GM12878 (cell line): ENCODE measurements at regions not wholly inside any gene's neighbourhood (a gene's known extent, or its start where the extent isn't known, plus 50 kb on each side); places are given as distances from the start of the nearest gene placed in this dataset.

Experiments used
- ATAC-seq: fragments of 200-7000 bp; cut with Tn5 transposase; 3 replicates; pipeline ENCODE4 v1.9.1; 2020; ENCODE audit warnings: mild to moderate bottlenecking, moderate library complexity
- BruUV-seq: library from RNA; stranded (reverse); fragments of 400-500 nt; replicated peaks from 2 replicates; lab custom pipeline; 2021; lab: Mats Ljungman, UMichigan
- CTCF ChIA-PET: fragments of 300-600 bp; sonication (Branson Sonifier 250); formaldehyde crosslinking; extraction: SDS; loops from one replicate; lab custom pipeline; 2021; ENCODE audit warnings: inconsistent platforms; lab: Yijun Ruan, JAX
- POLR2A ChIA-PET: fragments of 350-600 bp; formaldehyde crosslinking; extraction: SDS; loops from one replicate; lab custom pipeline; 2021; ENCODE audit warnings: inconsistent platforms; lab: Charles Lee
- RAD21 ChIA-PET: fragments of 300-600 bp; sonication (Branson Sonifier 250); formaldehyde crosslinking; loops from one replicate; lab custom pipeline; 2023; ENCODE audit warnings: antibody characterized with exemption; ENCODE audit not compliant: unreplicated experiment; lab: Charles Lee
- SMC1A ChIA-PET: fragments of 300-600 bp; sonication (Branson Sonifier 250); formaldehyde crosslinking; loops from one replicate; lab custom pipeline; 2023; ENCODE audit not compliant: unreplicated experiment, uncharacterized antibody; lab: Charles Lee
- DNase-seq: peaks from one replicate; pipeline ENCODE4 v3.0.0-alpha.2; 2011; ENCODE audit warnings: low read depth, low spot score
- FAIRE-seq: peaks from 3 replicates; lab custom pipeline; 2011; peaks lifted over from hg19 to GRCh38; lab: Jason Lieb, UNC
- H2AFZ ChIP-seq: 2 replicates; pipeline ENCODE4 v1.6.0; 2011; ENCODE audit warnings: low read depth, low read length, control low read depth; ENCODE audit not compliant: control insufficient read depth
- H3K27ac ChIP-seq: 2 replicates; pipeline ENCODE4 v1.5.1; 2011; ENCODE audit warnings: control low read depth; ENCODE audit not compliant: control insufficient read depth, insufficient read depth
- H3K27me3 ChIP-seq, 2 experiments: replicated peaks in 1 of 2; 2 replicates each; pipeline versions ENCODE4 v1.6.0 to v1.6.1; 2011; ENCODE audit warnings: low read length in 1 of 2; ENCODE audit not compliant: control insufficient read depth in 2 of 2, insufficient read depth in 2 of 2
- H3K36me3 ChIP-seq, 2 experiments: 2 replicates each; pipeline ENCODE4 v1.5.1; 2011; ENCODE audit warnings: low read length in 1 of 2; ENCODE audit not compliant: control insufficient read depth in 2 of 2, insufficient read depth in 2 of 2
- H3K4me1 ChIP-seq: 2 replicates; pipeline ENCODE4 v1.6.1; 2011; ENCODE audit warnings: mild to moderate bottlenecking, low read length, moderate library complexity, mixed read lengths; ENCODE audit not compliant: control insufficient read depth, insufficient read depth
- H3K4me2 ChIP-seq: 2 replicates; pipeline ENCODE4 v1.6.0; 2011; ENCODE audit warnings: control low read depth; ENCODE audit not compliant: control insufficient read depth, insufficient read depth
- H3K4me3 ChIP-seq: fragments of 200-600 bp; sonication (generic); 2 replicates; pipeline ENCODE4 v1.5.1; 2016
- H3K79me2 ChIP-seq: 2 replicates; pipeline ENCODE4 v1.6.0; 2011; ENCODE audit warnings: low read length; ENCODE audit not compliant: control insufficient read depth, insufficient read depth
- H3K9ac ChIP-seq: 2 replicates; pipeline ENCODE4 v1.8.0; 2011; ENCODE audit warnings: low read length, control low read depth, mixed read lengths; ENCODE audit not compliant: control insufficient read depth, insufficient read depth
- H3K9me3 ChIP-seq: replicated peaks from 3 replicates; pipeline ENCODE4 v1.5.1; 2011; ENCODE audit warnings: mild to moderate bottlenecking, low read length; ENCODE audit not compliant: control insufficient read depth, insufficient read depth
- H4K20me1 ChIP-seq: 2 replicates; pipeline ENCODE4 v1.6.0; 2011; ENCODE audit not compliant: control insufficient read depth, insufficient read depth
- ATF3 ChIP-seq: IDR thresholded peaks from 2 replicates; pipeline ENCODE4 v1.6.1; 2011; ENCODE audit warnings: low read depth, mild to moderate bottlenecking, low read length, moderate library complexity, borderline replicate concordance; ENCODE audit errors: extremely low read depth
- BHLHE40 ChIP-seq, 2 experiments: fragments of 450-650 bp in 1 of 2; IDR thresholded peaks; 2 replicates each; pipeline ENCODE4 v1.6.1; 2011 to 2017; ENCODE audit warnings: low read depth in 2 of 2, borderline replicate concordance in 1 of 2, improper control_type of control experiment in 1 of 2, low read length in 1 of 2, mild to moderate bottlenecking in 1 of 2
- CBX3 ChIP-seq: fragments of 200-600 bp; sonication (generic); IDR thresholded peaks from 2 replicates; pipeline ENCODE4 v1.6.1; 2016; ENCODE audit warnings: low read depth, borderline replicate concordance
- ETV6 ChIP-seq, 2 experiments: fragments of 450-650 bp in 1 of 2; IDR thresholded peaks in 1 of 2; conservative IDR thresholded peaks in 1 of 2; 2 replicates each; pipeline ENCODE4 v1.6.1; 2014; ENCODE audit warnings: antibody characterized with exemption in 1 of 2, borderline replicate concordance in 1 of 2, low read depth in 1 of 2, mild to moderate bottlenecking in 1 of 2, moderate library complexity in 1 of 2
- FOS ChIP-seq: IDR thresholded peaks from 3 replicates; pipeline ENCODE4 v1.6.1; 2011; ENCODE audit warnings: borderline replicate concordance; ENCODE audit not compliant: insufficient read length; ENCODE audit errors: extremely low read depth
- MEF2B ChIP-seq: fragments of 450-650 bp; IDR thresholded peaks from 2 replicates; pipeline ENCODE4 v1.6.1; 2018; ENCODE audit warnings: mild to moderate bottlenecking, moderate library complexity; ENCODE audit not compliant: partially characterized antibody, poor library complexity, severe bottlenecking
- MYB ChIP-seq: fragments of 150-350 bp; IDR thresholded peaks from 2 replicates; pipeline ENCODE4 v1.6.1; 2014; ENCODE audit warnings: mild to moderate bottlenecking, low read depth, low read length, borderline replicate concordance
- REST ChIP-seq: IDR thresholded peaks from 2 replicates; pipeline ENCODE4 v1.6.1; 2012; ENCODE audit warnings: mild to moderate bottlenecking, low read depth, low read length
- STAT3 ChIP-seq: IDR thresholded peaks from 2 replicates; pipeline ENCODE4 v1.6.1; 2011; ENCODE audit warnings: low read depth, low read length, improper control_type of control experiment
- TARDBP ChIP-seq: IDR thresholded peaks from 2 replicates; pipeline ENCODE4 v1.6.1; 2016; ENCODE audit warnings: borderline replicate concordance
- YY1 ChIP-seq: IDR thresholded peaks from 2 replicates; pipeline ENCODE4 v1.6.1; 2011; ENCODE audit warnings: low read depth, mild to moderate bottlenecking, low read length
- ZNF207 ChIP-seq: fragments of 450-650 bp; IDR thresholded peaks from 2 replicates; pipeline ENCODE4 v1.6.1; 2014; ENCODE audit warnings: antibody characterized with exemption, mild to moderate bottlenecking, borderline replicate concordance
- ZNF274 ChIP-seq: IDR thresholded peaks from one replicate; pipeline ENCODE4 v1.8.0; 2011; ENCODE audit not compliant: insufficient read length, insufficient read depth
- ZNF622 ChIP-seq: fragments of 450-650 bp; IDR thresholded peaks from 2 replicates; pipeline ENCODE4 v1.6.1; 2017; ENCODE audit warnings: mild to moderate bottlenecking, inconsistent platforms
- WGBS: methylation state at CpG from one replicate; pipeline ENCODE4 v1.1.6; 2016; ENCODE audit warnings: low lambda C conversion rate; ENCODE audit not compliant: insufficient replicate concordance, insufficient coverage; ENCODE audit errors: missing lambda C conversion rate; 5-methylcytosine and 5-hydroxymethylcytosine counted together
- in situ Hi-C: fragments of 300-500 bp; cut with MboI; formaldehyde crosslinking; loops from 9 replicates; pipeline ENCODE4 v1.14.3; 2018; ENCODE audit warnings: mixed read lengths
- intact Hi-C: fragments of 100-400 bp; cut with micrococcal nuclease; formaldehyde crosslinking; loops from one replicate; pipeline ENCODE4 v1.14.2; 2022; ENCODE audit not compliant: unreplicated experiment
- TF ChIP-seq, protein P1 (sequence below): fragments of 450-650 bp; formaldehyde crosslinking; IDR thresholded peaks from 2 replicates; pipeline ENCODE4 v1.4.0; 2020; ENCODE audit warnings: mild to moderate bottlenecking, moderate library complexity
- TF ChIP-seq, protein P2 (sequence below): IDR thresholded peaks from 2 replicates; pipeline ENCODE4 v1.6.1; 2011; ENCODE audit warnings: borderline replicate concordance, low read depth, mild to moderate bottlenecking, moderate library complexity, mixed read lengths, low read length; ENCODE audit not compliant: insufficient read depth; ENCODE audit errors: extremely low read length

DNA sequence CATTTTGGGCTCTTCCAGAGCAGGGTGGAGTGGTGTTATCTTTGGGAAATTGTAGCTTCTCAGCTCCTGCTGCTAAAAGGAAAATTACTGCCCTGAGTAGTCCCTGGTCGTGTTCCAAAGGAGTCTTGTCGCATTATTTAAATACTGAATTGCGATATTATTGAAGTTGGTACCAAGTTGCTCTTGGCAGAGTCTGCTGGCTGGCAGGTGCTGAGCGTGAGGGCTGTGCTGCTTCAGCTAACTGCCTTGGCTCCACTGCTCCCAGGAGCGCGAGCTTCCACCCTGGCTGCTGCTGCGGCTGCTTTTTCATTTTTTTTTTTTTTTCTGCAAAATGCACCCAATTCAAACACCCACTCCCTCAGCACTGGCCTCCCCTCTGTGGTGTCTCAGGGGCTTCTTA lies 289.8 kb downstream of the MAF start:
- no TSS peak for BruUV-seq
- in situ Hi-C loops: no loop called here
- no peak for TF ChIP-seq REST
- no peak for TF ChIP-seq CBX3
- no peak for TF ChIP-seq FOS
- TF ChIP-seq, protein P1, sequence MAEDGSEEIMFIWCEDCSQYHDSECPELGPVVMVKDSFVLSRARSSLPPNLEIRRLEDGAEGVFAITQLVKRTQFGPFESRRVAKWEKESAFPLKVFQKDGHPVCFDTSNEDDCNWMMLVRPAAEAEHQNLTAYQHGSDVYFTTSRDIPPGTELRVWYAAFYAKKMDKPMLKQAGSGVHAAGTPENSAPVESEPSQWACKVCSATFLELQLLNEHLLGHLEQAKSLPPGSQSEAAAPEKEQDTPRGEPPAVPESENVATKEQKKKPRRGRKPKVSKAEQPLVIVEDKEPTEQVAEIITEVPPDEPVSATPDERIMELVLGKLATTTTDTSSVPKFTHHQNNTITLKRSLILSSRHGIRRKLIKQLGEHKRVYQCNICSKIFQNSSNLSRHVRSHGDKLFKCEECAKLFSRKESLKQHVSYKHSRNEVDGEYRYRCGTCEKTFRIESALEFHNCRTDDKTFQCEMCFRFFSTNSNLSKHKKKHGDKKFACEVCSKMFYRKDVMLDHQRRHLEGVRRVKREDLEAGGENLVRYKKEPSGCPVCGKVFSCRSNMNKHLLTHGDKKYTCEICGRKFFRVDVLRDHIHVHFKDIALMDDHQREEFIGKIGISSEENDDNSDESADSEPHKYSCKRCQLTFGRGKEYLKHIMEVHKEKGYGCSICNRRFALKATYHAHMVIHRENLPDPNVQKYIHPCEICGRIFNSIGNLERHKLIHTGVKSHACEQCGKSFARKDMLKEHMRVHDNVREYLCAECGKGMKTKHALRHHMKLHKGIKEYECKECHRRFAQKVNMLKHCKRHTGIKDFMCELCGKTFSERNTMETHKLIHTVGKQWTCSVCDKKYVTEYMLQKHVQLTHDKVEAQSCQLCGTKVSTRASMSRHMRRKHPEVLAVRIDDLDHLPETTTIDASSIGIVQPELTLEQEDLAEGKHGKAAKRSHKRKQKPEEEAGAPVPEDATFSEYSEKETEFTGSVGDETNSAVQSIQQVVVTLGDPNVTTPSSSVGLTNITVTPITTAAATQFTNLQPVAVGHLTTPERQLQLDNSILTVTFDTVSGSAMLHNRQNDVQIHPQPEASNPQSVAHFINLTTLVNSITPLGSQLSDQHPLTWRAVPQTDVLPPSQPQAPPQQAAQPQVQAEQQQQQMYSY (CRISPR knock-in tag): no peak
- TF ChIP-seq, protein P2, sequence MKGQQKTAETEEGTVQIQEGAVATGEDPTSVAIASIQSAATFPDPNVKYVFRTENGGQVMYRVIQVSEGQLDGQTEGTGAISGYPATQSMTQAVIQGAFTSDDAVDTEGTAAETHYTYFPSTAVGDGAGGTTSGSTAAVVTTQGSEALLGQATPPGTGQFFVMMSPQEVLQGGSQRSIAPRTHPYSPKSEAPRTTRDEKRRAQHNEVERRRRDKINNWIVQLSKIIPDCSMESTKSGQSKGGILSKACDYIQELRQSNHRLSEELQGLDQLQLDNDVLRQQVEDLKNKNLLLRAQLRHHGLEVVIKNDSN: no peak
- TF ChIP-seq STAT3: no peak
- TF ChIP-seq ZNF207: no peak
- TF ChIP-seq BHLHE40 (IDR thresholded peaks at IDR 0.05; ENCODE audit: borderline replicate concordance in 1 of 2, low read depth in 2 of 2, low read length in 1 of 2): no peak
- TF ChIP-seq ZNF622: no peak
- no peak for TF ChIP-seq ATF3
- TF ChIP-seq MEF2B: no peak
- TF ChIP-seq YY1: no peak
- no peak for TF ChIP-seq MYB
- TF ChIP-seq TARDBP: no peak
- TF ChIP-seq ZNF274: no peak
- TF ChIP-seq ETV6 (conservative IDR thresholded peaks at IDR 0.05 in 1 of 2, IDR thresholded peaks at IDR 0.05 in 1 of 2; ENCODE audit: borderline replicate concordance in 1 of 2, low read depth in 1 of 2): no peak

More for the DNA sequence above, 289.8 kb downstream of the MAF start:
- ATAC-seq (no peak), DNase-seq (no peak), FAIRE-seq (no peak)
- H3K27ac ChIP-seq: no peak overlapping the region
- no peak overlapping the region for H3K4me3 ChIP-seq
- H3K9me3 ChIP-seq: no peaks in the 10 kb centered on the region; the same call in 2 of the 3 replicates
- H4K20me1 ChIP-seq: no peaks in the 10 kb centered on the region
- H3K4me2 ChIP-seq: no peak overlapping the region
- no peak overlapping the region for H2AFZ ChIP-seq
- ChIA-PET POLR2A (no interaction called here), SMC1A (no interaction called here), RAD21 (interaction anchor here (0.7 kb wide), 1 partner anchor 527 kb away, joined by 3 read pairs; no protein-coding TSS in a partner anchor), CTCF (no interaction called here)
- H3K27me3 ChIP-seq: peaks cover 0 to 4% of the 10 kb centered on the region in 2 experiments; a peak in 1 of 4 replicates
- H3K9ac ChIP-seq: no peak overlapping the region
- no peaks in the 10 kb centered on the region for H3K36me3 ChIP-seq
- 68% methylated on average over 7 of the region's 7 CpGs for WGBS
- no peaks in the 10 kb centered on the region for H3K79me2 ChIP-seq
- peaks cover 4% of the 10 kb centered on the region for H3K4me1 ChIP-seq
- intact Hi-C loops: no loop called here
